ENCODE measurements at regions not wholly inside any gene's neighbourhood (a gene's known extent, or its start where the extent isn't known, plus 50 kb on each side); places are given as distances from the start of the nearest gene placed in this dataset.

GRCh38 chr5:71877511-71877910 lies 158.4 kb downstream of the CARTPT start:
- H3K4me3 Mint-ChIP-seq (ENCODE audit: unreplicated experiment) = no peak overlapping the region
- H3K27me3 Mint-ChIP-seq (ENCODE audit: unreplicated experiment) = peaks cover 2% of the 10 kb centered on the region

DNA sequence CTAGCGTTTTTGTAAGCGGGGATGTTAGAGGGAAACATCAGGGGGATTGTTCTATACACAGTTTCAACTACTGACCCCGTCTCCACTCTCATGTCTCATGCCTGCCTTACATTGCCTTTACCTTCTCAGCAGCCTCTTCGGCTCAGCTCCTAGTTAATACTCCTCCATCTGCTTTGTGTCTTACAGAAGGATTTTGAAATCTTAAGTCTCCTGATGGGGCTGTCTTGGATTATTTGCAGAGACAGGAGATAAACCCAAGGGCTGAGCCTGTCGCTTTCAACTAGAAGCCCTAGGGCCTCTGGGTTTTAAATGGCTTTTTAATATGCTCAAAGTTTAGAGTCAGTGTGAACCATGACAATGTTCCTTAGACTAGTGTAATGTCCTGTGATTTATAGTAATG lies 161.5 kb downstream of the CARTPT start:
- Mint-ChIP-seq H3K27me3 (ENCODE audit: unreplicated experiment) (no peaks in the 10 kb centered on the region), H3K27ac (ENCODE audit: unreplicated experiment) (no peak overlapping the region), H3K9me3 (ENCODE audit: unreplicated experiment) (peaks cover 3% of the 10 kb centered on the region), H3K4me3 (ENCODE audit: unreplicated experiment) (no peak overlapping the region), H3K36me3 (ENCODE audit: unreplicated experiment) (no peaks in the 10 kb centered on the region), H3K4me1 (ENCODE audit: low read depth, unreplicated experiment) (peaks cover 26% of the 10 kb centered on the region)
- TF ChIP-seq CTCF (IDR thresholded peaks at IDR 0.05; ENCODE audit: partially characterized antibody, unreplicated experiment) = no peak
- no peak for DNase-seq

More at GRCh38 chr5:71877511-71877910, 158.4 kb downstream of the CARTPT start:
- DNase-seq = no peak
- Mint-ChIP-seq H3K36me3 (ENCODE audit: unreplicated experiment) (no peaks in the 10 kb centered on the region), H3K9me3 (ENCODE audit: unreplicated experiment) (peaks cover 1% of the 10 kb centered on the region), H3K27ac (ENCODE audit: unreplicated experiment) (no peak overlapping the region), H3K4me1 (ENCODE audit: low read depth, unreplicated experiment) (peaks cover 24% of the 10 kb centered on the region)
- TF ChIP-seq CTCF (IDR thresholded peaks at IDR 0.05; ENCODE audit: partially characterized antibody, unreplicated experiment) = no peak

DNA sequence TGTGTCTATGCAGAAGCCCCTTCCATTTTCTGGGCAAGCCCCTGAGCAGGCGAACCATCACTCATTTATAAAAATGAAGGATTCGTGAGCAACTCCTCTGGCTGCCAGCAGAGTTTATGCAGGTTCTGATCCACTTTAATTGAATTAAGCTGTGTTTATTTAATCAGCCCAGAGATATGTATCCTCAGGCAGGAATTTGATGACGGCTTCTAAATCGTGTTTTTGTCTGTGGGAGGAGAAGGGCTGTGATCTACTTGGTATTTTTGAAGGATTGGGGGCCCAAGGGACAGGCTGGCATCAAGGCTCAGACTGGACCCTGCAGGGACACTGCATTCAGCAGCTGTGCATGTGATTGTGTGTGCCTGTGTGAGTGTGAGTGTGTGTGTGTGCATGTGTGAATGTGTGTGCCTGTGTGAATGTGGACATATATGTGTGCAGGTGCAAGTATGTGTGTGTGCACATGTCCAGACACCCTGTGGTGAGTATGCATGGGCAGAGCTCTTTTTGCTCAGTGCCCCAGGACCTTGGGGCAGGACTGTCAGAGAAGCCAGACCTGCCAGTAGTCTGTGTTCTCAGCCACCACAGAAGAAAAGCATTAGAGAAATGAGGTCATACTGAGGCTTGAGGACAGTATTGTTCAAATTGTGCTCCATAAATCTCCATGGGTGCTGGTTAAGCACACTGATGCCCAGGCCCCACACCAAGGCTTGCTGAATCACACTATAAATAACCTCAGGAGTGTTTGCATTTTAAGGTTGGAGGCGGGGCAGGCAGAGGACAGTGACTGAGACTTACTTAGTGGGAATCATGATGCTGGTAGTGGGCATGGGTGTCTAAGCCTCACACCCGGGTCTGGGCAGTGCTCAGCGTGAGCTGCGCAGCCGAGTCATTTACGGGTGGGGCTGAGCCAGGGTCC lies 164.0 kb downstream of the CARTPT start:
- DNase-seq = no peak
- Mint-ChIP-seq H3K4me3 (ENCODE audit: unreplicated experiment) (peak overlapping the region; percentile 13), H3K4me1 (ENCODE audit: low read depth, unreplicated experiment) (peaks cover 22% of the 10 kb centered on the region), H3K27me3 (ENCODE audit: unreplicated experiment) (no peaks in the 10 kb centered on the region), H3K36me3 (ENCODE audit: unreplicated experiment) (no peaks in the 10 kb centered on the region), H3K27ac (ENCODE audit: unreplicated experiment) (peak overlapping the region; percentile 83), H3K9me3 (ENCODE audit: unreplicated experiment) (peaks cover 3% of the 10 kb centered on the region)
- TF ChIP-seq CTCF (IDR thresholded peaks at IDR 0.05; ENCODE audit: partially characterized antibody, unreplicated experiment) = no peak

DNA sequence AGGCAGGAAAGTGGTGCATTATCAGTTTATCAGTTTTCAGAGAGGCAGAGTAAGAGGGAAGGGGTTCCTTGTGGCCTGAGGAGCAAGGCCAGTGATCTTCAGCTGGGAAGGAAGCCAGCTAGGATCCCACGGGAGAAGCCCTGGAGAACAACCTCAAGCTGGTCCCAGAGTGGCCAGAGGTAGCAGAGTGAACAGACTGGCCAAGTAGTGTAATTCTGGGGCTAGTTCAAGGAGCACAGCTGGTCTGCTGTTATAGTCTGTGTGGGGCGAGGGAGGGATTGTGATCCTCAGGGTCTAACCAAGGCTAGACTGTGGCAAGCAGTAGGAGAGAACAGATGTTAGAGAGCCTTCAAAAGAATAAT lies 164.6 kb downstream of the CARTPT start:
- no peaks in the 10 kb centered on the region for H3K36me3 Mint-ChIP-seq (ENCODE audit: unreplicated experiment)
- no peak for DNase-seq
- H3K27ac Mint-ChIP-seq (ENCODE audit: unreplicated experiment) = peak overlapping the region; percentile 83
- H3K9me3 Mint-ChIP-seq (ENCODE audit: unreplicated experiment) = peaks cover 3% of the 10 kb centered on the region
- TF ChIP-seq CTCF (IDR thresholded peaks at IDR 0.05; ENCODE audit: partially characterized antibody, unreplicated experiment) = no peak
- H3K4me1 Mint-ChIP-seq (ENCODE audit: low read depth, unreplicated experiment) = peaks cover 22% of the 10 kb centered on the region
- no peaks in the 10 kb centered on the region for H3K27me3 Mint-ChIP-seq (ENCODE audit: unreplicated experiment)
- no peak overlapping the region for H3K4me3 Mint-ChIP-seq (ENCODE audit: unreplicated experiment)

GRCh38 chr5:71884926-71885325 lies 165.9 kb downstream of the CARTPT start:
- Mint-ChIP-seq H3K27me3 (ENCODE audit: unreplicated experiment) (no peaks in the 10 kb centered on the region), H3K4me1 (ENCODE audit: low read depth, unreplicated experiment) (peaks cover 22% of the 10 kb centered on the region), H3K36me3 (ENCODE audit: unreplicated experiment) (peaks cover 6% of the 10 kb centered on the region), H3K27ac (ENCODE audit: unreplicated experiment) (no peak overlapping the region), H3K9me3 (ENCODE audit: unreplicated experiment) (peaks cover 3% of the 10 kb centered on the region), H3K4me3 (ENCODE audit: unreplicated experiment) (no peak overlapping the region)
- no peak for DNase-seq
- no peak for TF ChIP-seq CTCF (IDR thresholded peaks at IDR 0.05; ENCODE audit: partially characterized antibody, unreplicated experiment)

All from glutamatergic neuron (in vitro differentiated cells).